BE2C (cell line): ENCODE measurements at regions not wholly inside any gene's neighbourhood (a gene's known extent, or its start where the extent isn't known, plus 50 kb on each side); places are given as distances from the start of the nearest gene placed in this dataset.

Source experiments
- DNase-seq: peaks from one replicate; pipeline ENCODE4 v3.0.0-alpha.2; 2020
- H3K27me3 ChIP-seq: fragments of 250-450 bp; sonication (Bioruptor Pico); 2 replicates; pipeline ENCODE4 v1.5.1; 2020; ENCODE audit warnings: mild to moderate bottlenecking
- H3K36me3 ChIP-seq: fragments of 250-450 bp; sonication (Bioruptor Pico); 2 replicates; pipeline ENCODE4 v1.5.1; 2020; ENCODE audit warnings: mild to moderate bottlenecking
- H3K4me1 ChIP-seq: fragments of 250-450 bp; sonication (Bioruptor Pico); 2 replicates; pipeline ENCODE4 v1.5.1; 2020
- H3K4me3 ChIP-seq: 2 replicates; pipeline ENCODE4 v1.5.1; 2011; ENCODE audit warnings: low read depth, low read length
- H3K9me3 ChIP-seq: fragments of 250-450 bp; sonication (Bioruptor Pico); 2 replicates; pipeline ENCODE4 v1.5.1; 2020
- CTCF ChIP-seq: IDR thresholded peaks from 2 replicates; pipeline ENCODE4 v1.5.1; 2012; ENCODE audit warnings: mild to moderate bottlenecking, low read depth, low read length

GRCh38 chr5:4373051-4373820 is 766.9 kb upstream of the ADAMTS16 start:
- Histone ChIP-seq H3K4me3 (no peak overlapping the region), H3K27me3 (no peaks in the 10 kb centered on the region), H3K4me1 (no peaks in the 10 kb centered on the region), H3K9me3 (no peaks in the 10 kb centered on the region), H3K36me3 (no peaks in the 10 kb centered on the region)
- no peak for DNase-seq
- no peak for TF ChIP-seq CTCF

- DNase-seq = no peak
These were observed 765.3 kb upstream of the ADAMTS16 start for GRCh38 chr5:4374866-4375265.

GRCh38 chr5:4375640-4376039 is 764.5 kb upstream of the ADAMTS16 start:
- H3K27me3 ChIP-seq = no peaks in the 10 kb centered on the region
- no peaks in the 10 kb centered on the region for H3K9me3 ChIP-seq
- no peak for DNase-seq
- no peaks in the 10 kb centered on the region for H3K36me3 ChIP-seq
- no peak for TF ChIP-seq CTCF
- no peaks in the 10 kb centered on the region for H3K4me1 ChIP-seq
- no peak overlapping the region for H3K4me3 ChIP-seq

More at GRCh38 chr5:4374866-4375265, 765.3 kb upstream of the ADAMTS16 start:
- Histone ChIP-seq H3K36me3 (no peaks in the 10 kb centered on the region), H3K4me3 (no peak overlapping the region), H3K9me3 (no peaks in the 10 kb centered on the region), H3K4me1 (no peaks in the 10 kb centered on the region), H3K27me3 (no peaks in the 10 kb centered on the region)
- TF ChIP-seq CTCF = no peak

GRCh38 chr5:4383102-4383501 is 757.0 kb upstream of the ADAMTS16 start:
- Histone ChIP-seq H3K4me1 (no peaks in the 10 kb centered on the region), H3K36me3 (no peaks in the 10 kb centered on the region), H3K9me3 (no peaks in the 10 kb centered on the region), H3K27me3 (no peaks in the 10 kb centered on the region), H3K4me3 (no peak overlapping the region)
- no peak for DNase-seq
- TF ChIP-seq CTCF = no peak

- Histone ChIP-seq H3K9me3 (no peaks in the 10 kb centered on the region), H3K4me1 (no peaks in the 10 kb centered on the region), H3K27me3 (no peaks in the 10 kb centered on the region), H3K36me3 (no peaks in the 10 kb centered on the region), H3K4me3 (no peak overlapping the region)
- TF ChIP-seq CTCF = no peak
- DNase-seq = no peak
These were observed 756.5 kb upstream of the ADAMTS16 start for GRCh38 chr5:4383518-4384198.

GRCh38 chr5:4384649-4385048 is 755.5 kb upstream of the ADAMTS16 start:
- no peak for TF ChIP-seq CTCF
- Histone ChIP-seq H3K27me3 (no peaks in the 10 kb centered on the region), H3K4me3 (no peak overlapping the region), H3K36me3 (no peaks in the 10 kb centered on the region), H3K9me3 (no peaks in the 10 kb centered on the region), H3K4me1 (no peaks in the 10 kb centered on the region)
- no peak for DNase-seq
